ENCODE measurements at regions not wholly inside any gene's neighbourhood (a gene's known extent, or its start where the extent isn't known, plus 50 kb on each side); places are given as distances from the start of the nearest gene placed in this dataset.

DNA sequence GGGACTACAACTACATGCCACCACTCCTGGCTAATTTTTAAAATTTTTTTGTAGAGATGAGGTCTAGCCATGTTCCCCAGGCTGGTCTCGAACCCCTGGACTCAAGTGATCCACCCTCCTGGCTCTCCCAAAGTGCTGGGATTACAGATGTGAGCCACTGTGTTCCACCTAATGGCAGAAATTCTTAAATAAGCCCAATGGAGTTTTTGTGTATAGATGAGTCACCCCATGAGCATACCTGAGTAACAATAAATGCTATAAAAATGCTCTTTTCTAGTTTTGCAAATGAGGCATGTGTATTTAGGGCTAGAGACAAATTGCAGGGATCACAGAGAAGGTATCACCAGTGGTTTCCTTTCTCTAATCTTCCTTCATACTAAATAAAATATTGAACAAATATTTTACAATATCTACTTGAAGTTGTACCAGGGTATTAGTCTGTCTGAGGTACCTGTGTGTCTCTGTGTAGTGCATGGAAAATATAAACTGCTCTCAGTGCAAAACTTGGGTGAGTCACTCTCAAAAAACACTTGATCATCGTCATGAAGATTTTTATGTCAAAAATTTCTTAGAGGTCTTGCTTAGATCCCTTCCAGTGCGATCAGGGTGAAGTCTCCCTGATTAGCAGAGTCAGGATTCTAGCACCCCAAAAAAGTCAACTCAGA lies 337.1 kb upstream of the MMADHC start:
- ChIA-PET POLR2A (no interaction called here), CTCF (no interaction called here), RAD21 (ENCODE audit: low non-redundant PET in 1 of 2, low total read pairs in 2 of 2, uncharacterized antibody in 2 of 2, unreplicated experiment in 2 of 2) (no interaction called here)
- Histone ChIP-seq H2AFZ (ENCODE audit: low read depth, low read length, poor library complexity, severe bottlenecking) (no peak overlapping the region), H3K9me2 (ENCODE audit: insufficient read depth) (no peaks in the 10 kb centered on the region), H3K27me3 (ENCODE audit: insufficient read depth, low read length) (no peaks in the 10 kb centered on the region), H3K79me2 (ENCODE audit: insufficient read depth, low read length) (no peaks in the 10 kb centered on the region), H3K27ac (ENCODE audit: low read depth, low read length) (no peak overlapping the region), H4K20me1 (ENCODE audit: insufficient read depth) (no peaks in the 10 kb centered on the region), H3K4me3 (replicated peaks in 1 of 2; ENCODE audit: low read depth in 1 of 2, low read length in 2 of 2) (no peak overlapping the region), H3K4me1 (ENCODE audit: control insufficient read depth in 1 of 2, insufficient read depth in 2 of 2, low read length in 2 of 2) (no peaks in the 10 kb centered on the region), H3K36me3 (ENCODE audit: control insufficient read depth in 1 of 2, insufficient read depth in 2 of 2, low read length in 2 of 2) (no peaks in the 10 kb centered on the region), H3K4me2 (ENCODE audit: low read length) (no peak overlapping the region), H3K9ac (ENCODE audit: low read length) (no peak overlapping the region), H3K9me3 (ENCODE audit: control insufficient read depth in 1 of 2, insufficient read depth in 1 of 2, low read depth in 1 of 2, low read length in 2 of 2) (no peaks in the 10 kb centered on the region; a peak in 1 of 4 replicates)
- DNase-seq (ENCODE audit: low read depth, low spot score): no peak
- no TSS peak for BruUV-seq (replicated peaks)
- ATAC-seq: no peak
- intact Hi-C loops (cut with micrococcal nuclease): no loop called here
- TF ChIP-seq FOSL1 (IDR thresholded peaks at IDR 0.05; ENCODE audit: low read depth): no peak
- no peak for TF ChIP-seq EZH2 (IDR thresholded peaks at IDR 0.05)
- no peak for TF ChIP-seq RAD21 (IDR thresholded peaks at IDR 0.05; ENCODE audit: low read depth)
- TF ChIP-seq REST (IDR thresholded peaks at IDR 0.05; ENCODE audit: low read depth): no peak
- TF ChIP-seq ZFX (IDR thresholded peaks at IDR 0.05): no peak
- TF ChIP-seq EZH2phosphoT487 (IDR thresholded peaks at IDR 0.05; ENCODE audit: borderline replicate concordance): no peak
- TF ChIP-seq SRF (IDR thresholded peaks at IDR 0.05; ENCODE audit: low read depth): no peak
- no peak for TF ChIP-seq TCF7L2 (IDR thresholded peaks at IDR 0.05; ENCODE audit: borderline replicate concordance, extremely low read depth, insufficient read depth, insufficient read length)
- TF ChIP-seq POLR2A (IDR thresholded peaks at IDR 0.05; ENCODE audit: borderline replicate concordance, extremely low read depth, insufficient read depth, insufficient read length): no peak
- TF ChIP-seq SP1 (IDR thresholded peaks at IDR 0.05; ENCODE audit: low read depth): no peak
- no peak for TF ChIP-seq POLR2AphosphoS5 (IDR thresholded peaks at IDR 0.05; ENCODE audit: low read depth, low read length)
- no peak for TF ChIP-seq ZNF274 (IDR thresholded peaks at IDR 0.05; ENCODE audit: low read depth, low read length)
- no peak for TF ChIP-seq CEBPB (IDR thresholded peaks at IDR 0.05; ENCODE audit: low read depth)
- no peak for TF ChIP-seq CTCF (IDR thresholded peaks at IDR 0.05 in 2 of 3, conservative IDR thresholded peaks at IDR 0.05 in 1 of 3; ENCODE audit: borderline replicate concordance in 1 of 3, insufficient read depth in 1 of 3, low read depth in 2 of 3, low read length in 2 of 3)
- TF ChIP-seq ELF1 (IDR thresholded peaks at IDR 0.05; ENCODE audit: borderline replicate concordance, low read depth): no peak
- no peak for TF ChIP-seq SIN3A (IDR thresholded peaks at IDR 0.05; ENCODE audit: low read depth)
- TF ChIP-seq EGR1 (IDR thresholded peaks at IDR 0.05; ENCODE audit: low read depth): no peak
- TF ChIP-seq ATF3 (IDR thresholded peaks at IDR 0.05): no peak
